RWPE2 (cell line): ENCODE measurements at regions not wholly inside any gene's neighbourhood (a gene's known extent, or its start where the extent isn't known, plus 50 kb on each side); places are given as distances from the start of the nearest gene placed in this dataset.

Source experiments
- ATAC-seq: fragments of 200-7000 bp; cut with Tn5 transposase; 3 replicates; pipeline ENCODE4 v1.9.1; 2021; ENCODE audit warnings: low read depth
- DNase-seq: peaks from one replicate; pipeline ENCODE4 v3.0.0-alpha.2; 2020; ENCODE audit warnings: low spot score
- H3K27ac ChIP-seq: fragments of 450-650 bp; 2 replicates; pipeline ENCODE4 v1.5.1; 2017; ENCODE audit warnings: mild to moderate bottlenecking; ENCODE audit not compliant: poor library complexity, severe bottlenecking
- H3K27me3 ChIP-seq: fragments of 250-450 bp; sonication (Bioruptor Pico); 2 replicates; pipeline ENCODE4 v1.5.1; 2021; ENCODE audit warnings: mild to moderate bottlenecking, moderate library complexity; ENCODE audit not compliant: insufficient read depth, poor library complexity, severe bottlenecking
- H3K36me3 ChIP-seq: fragments of 250-450 bp; sonication (Bioruptor Pico); 2 replicates; pipeline ENCODE4 v1.5.1; 2020; ENCODE audit warnings: low read depth, mild to moderate bottlenecking, moderate library complexity
- H3K4me1 ChIP-seq: fragments of 250-450 bp; sonication (Bioruptor Pico); 2 replicates; pipeline ENCODE4 v1.5.1; 2021; ENCODE audit warnings: mild to moderate bottlenecking, moderate library complexity; ENCODE audit not compliant: insufficient read depth, poor library complexity, severe bottlenecking
- H3K4me3 ChIP-seq: fragments of 250-450 bp; sonication (Bioruptor Pico); 2 replicates; pipeline ENCODE4 v1.5.1; 2021; ENCODE audit warnings: mild to moderate bottlenecking, moderate library complexity; ENCODE audit not compliant: severe bottlenecking
- H3K9me3 ChIP-seq: fragments of 250-450 bp; sonication (Bioruptor Pico); 2 replicates; pipeline ENCODE4 v1.5.1; 2021; ENCODE audit warnings: mild to moderate bottlenecking, moderate library complexity; ENCODE audit not compliant: severe bottlenecking
- TF ChIP-seq, protein P1 (sequence below): fragments of 450-650 bp; IDR thresholded peaks from one replicate; pipeline ENCODE4 v1.5.1; 2017; ENCODE audit warnings: mild to moderate bottlenecking, moderate library complexity; ENCODE audit not compliant: poor library complexity, severe bottlenecking

DNA sequence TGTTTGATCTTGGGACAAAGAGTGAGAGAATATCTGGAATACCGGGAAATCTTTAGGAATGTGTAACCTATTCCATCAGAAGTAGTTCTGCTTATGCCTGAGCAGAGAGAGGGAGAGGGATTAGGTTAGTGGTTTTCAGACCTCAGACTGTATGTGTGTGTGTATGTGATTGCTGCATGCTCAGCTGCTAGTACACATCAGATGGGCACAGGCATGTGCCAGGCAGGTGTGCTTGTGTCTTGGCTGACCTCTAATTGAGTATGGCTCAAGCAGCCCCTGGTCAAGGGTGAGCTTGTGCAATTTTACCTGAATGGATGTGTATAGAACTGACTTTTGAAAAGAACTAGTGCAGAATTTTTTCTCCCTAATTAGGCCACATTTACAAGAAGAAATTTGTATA is 91.2 kb downstream of the INSIG2 start:
- H3K4me3 ChIP-seq, result no peak overlapping the region
- H3K4me1 ChIP-seq, result no peaks in the 10 kb centered on the region
- no peaks in the 10 kb centered on the region for H3K27me3 ChIP-seq
- no peak for DNase-seq
- no peaks in the 10 kb centered on the region for H3K9me3 ChIP-seq
- H3K27ac ChIP-seq, result no peak overlapping the region
- TF ChIP-seq, protein P1, sequence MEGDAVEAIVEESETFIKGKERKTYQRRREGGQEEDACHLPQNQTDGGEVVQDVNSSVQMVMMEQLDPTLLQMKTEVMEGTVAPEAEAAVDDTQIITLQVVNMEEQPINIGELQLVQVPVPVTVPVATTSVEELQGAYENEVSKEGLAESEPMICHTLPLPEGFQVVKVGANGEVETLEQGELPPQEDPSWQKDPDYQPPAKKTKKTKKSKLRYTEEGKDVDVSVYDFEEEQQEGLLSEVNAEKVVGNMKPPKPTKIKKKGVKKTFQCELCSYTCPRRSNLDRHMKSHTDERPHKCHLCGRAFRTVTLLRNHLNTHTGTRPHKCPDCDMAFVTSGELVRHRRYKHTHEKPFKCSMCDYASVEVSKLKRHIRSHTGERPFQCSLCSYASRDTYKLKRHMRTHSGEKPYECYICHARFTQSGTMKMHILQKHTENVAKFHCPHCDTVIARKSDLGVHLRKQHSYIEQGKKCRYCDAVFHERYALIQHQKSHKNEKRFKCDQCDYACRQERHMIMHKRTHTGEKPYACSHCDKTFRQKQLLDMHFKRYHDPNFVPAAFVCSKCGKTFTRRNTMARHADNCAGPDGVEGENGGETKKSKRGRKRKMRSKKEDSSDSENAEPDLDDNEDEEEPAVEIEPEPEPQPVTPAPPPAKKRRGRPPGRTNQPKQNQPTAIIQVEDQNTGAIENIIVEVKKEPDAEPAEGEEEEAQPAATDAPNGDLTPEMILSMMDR, result no peak
- H3K36me3 ChIP-seq, result no peaks in the 10 kb centered on the region
- ATAC-seq, result no peak

DNA sequence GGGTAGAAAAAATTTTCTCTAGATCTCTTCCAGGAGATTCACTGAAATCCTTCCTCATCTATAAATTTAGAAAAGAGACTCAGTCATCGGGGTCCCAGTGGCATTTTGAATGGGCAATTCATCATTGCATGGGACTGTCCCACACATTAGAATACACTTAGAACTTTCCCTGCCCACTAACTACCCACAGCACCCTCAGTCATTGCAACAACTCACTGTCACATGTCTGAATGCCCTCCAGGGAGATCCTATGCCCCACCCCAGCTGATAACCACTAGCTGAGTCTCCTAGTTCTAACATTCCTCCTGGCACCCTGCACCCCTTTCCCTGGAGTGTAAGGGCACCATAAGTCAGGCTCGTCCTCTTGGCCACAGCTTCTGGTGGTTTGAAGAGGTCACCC is 89.6 kb downstream of the INSIG2 start:
- TF ChIP-seq, protein P1, result no peak
- DNase-seq (no peak), ATAC-seq (no peak)
- H3K4me1 ChIP-seq, result no peaks in the 10 kb centered on the region
- H3K4me3 ChIP-seq, result no peak overlapping the region
- no peaks in the 10 kb centered on the region for H3K36me3 ChIP-seq
- H3K27me3 ChIP-seq, result no peaks in the 10 kb centered on the region
- no peaks in the 10 kb centered on the region for H3K9me3 ChIP-seq
- H3K27ac ChIP-seq, result no peak overlapping the region

DNA sequence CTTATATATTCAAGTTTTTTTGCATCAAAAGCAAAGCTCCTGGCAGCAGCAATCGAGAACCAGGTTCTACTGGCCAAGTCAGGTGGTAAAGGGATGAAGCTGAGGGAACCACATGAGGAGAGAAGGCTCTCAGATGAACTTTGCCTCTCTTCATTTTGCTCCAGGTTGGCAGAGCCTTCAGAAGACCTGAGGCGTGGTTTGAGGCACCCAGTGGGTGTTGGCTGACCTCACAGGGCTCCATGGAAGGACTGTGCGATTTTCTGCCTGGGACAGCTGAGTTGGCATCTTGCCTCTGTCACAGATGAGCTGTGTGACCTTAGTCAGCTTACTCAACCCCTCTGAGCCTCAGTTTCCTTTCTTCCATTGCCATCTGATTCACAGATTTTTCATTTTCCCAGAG is 89.0 kb downstream of the INSIG2 start:
- H3K27me3 ChIP-seq, result no peaks in the 10 kb centered on the region
- TF ChIP-seq, protein P1, result no peak
- H3K4me3 ChIP-seq, result no peak overlapping the region
- H3K9me3 ChIP-seq, result no peaks in the 10 kb centered on the region
- ATAC-seq, result no peak
- DNase-seq, result no peak
- H3K27ac ChIP-seq, result no peak overlapping the region
- H3K4me1 ChIP-seq, result no peaks in the 10 kb centered on the region
- no peaks in the 10 kb centered on the region for H3K36me3 ChIP-seq

DNA sequence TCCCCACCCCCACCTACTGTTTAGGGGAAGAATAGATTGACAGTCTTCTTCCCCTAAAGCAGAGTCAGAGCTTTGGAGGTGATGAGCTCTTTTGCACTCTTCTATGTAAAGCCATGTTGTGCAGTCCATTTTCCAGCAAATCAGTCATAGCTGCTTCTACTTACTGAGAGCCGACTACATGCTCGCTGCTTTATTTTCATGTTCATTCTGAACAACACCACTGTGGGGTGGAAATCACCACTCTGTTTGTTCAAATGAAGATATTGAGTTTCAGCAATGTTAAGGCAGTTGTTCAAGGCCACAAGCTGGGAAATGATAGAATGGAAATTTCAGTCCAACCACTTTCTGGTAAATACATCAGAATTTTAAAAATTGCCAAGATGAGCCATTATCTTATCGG is 88.3 kb downstream of the INSIG2 start:
- ATAC-seq (no peak), DNase-seq (no peak)
- H3K4me1 ChIP-seq, result no peaks in the 10 kb centered on the region
- no peaks in the 10 kb centered on the region for H3K36me3 ChIP-seq
- no peaks in the 10 kb centered on the region for H3K9me3 ChIP-seq
- TF ChIP-seq, protein P1, result no peak
- no peak overlapping the region for H3K27ac ChIP-seq
- no peak overlapping the region for H3K4me3 ChIP-seq
- no peaks in the 10 kb centered on the region for H3K27me3 ChIP-seq

DNA sequence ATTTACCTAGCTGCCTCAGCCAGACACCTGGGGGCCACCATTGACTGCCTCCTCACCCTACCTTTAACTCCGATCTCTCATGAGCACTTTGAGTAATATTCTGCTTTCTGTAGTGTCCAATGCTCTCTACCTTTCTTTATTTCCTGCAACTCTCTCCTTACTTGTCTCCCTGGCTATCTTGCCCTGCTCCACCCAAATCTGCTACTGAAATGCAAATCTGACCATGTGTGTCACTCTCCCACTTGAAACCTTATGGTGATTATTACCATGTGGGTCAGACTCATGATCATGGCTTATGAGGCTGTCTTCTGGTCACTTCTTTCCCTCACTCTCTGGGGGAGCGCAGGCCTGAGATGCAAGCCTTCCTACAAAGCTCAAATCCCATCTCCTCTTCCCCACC is 83.3 kb downstream of the INSIG2 start:
- TF ChIP-seq, protein P1, result no peak

More for the DNA sequence above, 83.3 kb downstream of the INSIG2 start:
- Histone ChIP-seq H3K9me3 (no peaks in the 10 kb centered on the region), H3K27ac (no peak overlapping the region), H3K4me3 (no peak overlapping the region), H3K27me3 (no peaks in the 10 kb centered on the region), H3K4me1 (peaks cover 14% of the 10 kb centered on the region), H3K36me3 (no peaks in the 10 kb centered on the region)
- ATAC-seq, result no peak
- no peak for DNase-seq
